ENCODE measurements at regions not wholly inside any gene's neighbourhood (a gene's known extent, or its start where the extent isn't known, plus 50 kb on each side); places are given as distances from the start of the nearest gene placed in this dataset.
"Not testable (repeated sequence)": the region's sequence is repeated elsewhere in the genome, so short reads cannot be mapped to it uniquely, and the experiment has no call there.

- DNase-seq, result peak; percentile 20
Observed at GRCh38 chr22:44574640-44575380, 76.8 kb upstream of the RTL6 start.

- DNase-seq, result peak; percentile 51
Observed at GRCh38 chr22:44574057-44574639, 76.1 kb upstream of the RTL6 start.

- DNase-seq, result peak; percentile 29
Observed at GRCh38 chr22:44573451-44573850, 75.4 kb upstream of the RTL6 start.

GRCh38 chr22:44572414-44573207, 74.6 kb upstream of the RTL6 start:
- peak; percentile 18 for DNase-seq

GRCh38 chr22:44571566-44572413, 73.8 kb upstream of the RTL6 start:
- DNase-seq, result peak; percentile 25

GRCh38 chr22:44570476-44571445, 72.7 kb upstream of the RTL6 start:
- peak; percentile 20 for DNase-seq

GRCh38 chr22:44569561-44569991, 71.5 kb upstream of the RTL6 start:
- peak; percentile 11 for DNase-seq

GRCh38 chr22:44567846-44568493, 69.9 kb upstream of the RTL6 start:
- peak; percentile 41 for DNase-seq

GRCh38 chr22:44567378-44567841, 69.4 kb upstream of the RTL6 start:
- peak; percentile 11 for DNase-seq

GRCh38 chr22:44566911-44567310, 68.9 kb upstream of the RTL6 start:
- peak; percentile 25 for DNase-seq

- DNase-seq, result peak; percentile 21
Observed at GRCh38 chr22:44562651-44563050, 64.6 kb upstream of the RTL6 start.

GRCh38 chr22:44561139-44561840, 63.3 kb upstream of the RTL6 start:
- DNase-seq, result no peak

- DNase-seq, result not testable (repeated sequence)
Observed at GRCh38 chr22:44558671-44559070, 60.6 kb upstream of the RTL6 start.

GRCh38 chr22:44557872-44558271, 59.8 kb upstream of the RTL6 start:
- DNase-seq, result not testable (repeated sequence)

- DNase-seq, result no peak
Observed at GRCh38 chr22:44557064-44557748, 59.2 kb upstream of the RTL6 start.

GRCh38 chr22:44555597-44555996, 57.6 kb upstream of the RTL6 start:
- DNase-seq, result no peak

GRCh38 chr22:44555046-44555445, 57.0 kb upstream of the RTL6 start:
- DNase-seq, result no peak

GRCh38 chr22:44554411-44554810, 56.4 kb upstream of the RTL6 start:
- DNase-seq, result no peak

GRCh38 chr22:44550711-44551491, 52.9 kb upstream of the RTL6 start:
- peak; percentile 68 for DNase-seq

Measured in right forelimb (tissue), 1 donor.